Adrenal gland (tissue), 5 donors: ENCODE measurements at regions not wholly inside any gene's neighbourhood (a gene's known extent, or its start where the extent isn't known, plus 50 kb on each side); places are given as distances from the start of the nearest gene placed in this dataset.

ENCODE experiments used
- CTCF ChIP-seq, 6 experiments: fragments of 450-650 bp in 4 of 6; fragments of 200-600 bp in 2 of 6; sonication (generic) in 1 of 6; IDR thresholded peaks; 1 replicate in 5 of 6; 2 replicates in 1 of 6; pipeline versions ENCODE4 v1.5.1 to v1.8.0; 2016 to 2021; ENCODE audit warnings: antibody characterized with exemption in 6 of 6, mild to moderate bottlenecking in 2 of 6, moderate library complexity in 1 of 6
- POLR2A ChIP-seq, 2 donors: fragments of 450-650 bp; IDR thresholded peaks; one replicate each; pipeline ENCODE4 v1.6.1; 2017; ENCODE audit warnings: antibody characterized with exemption in 2 of 2, mild to moderate bottlenecking in 2 of 2, moderate library complexity in 1 of 2
- donor health status: DM: no; HTN: no; CAD: no.

GRCh38 chr10:4669585-4669984, 156.4 kb upstream of the AKR1E2 start:
- no peak for TF ChIP-seq CTCF (IDR thresholded peaks at IDR 0.05)
- TF ChIP-seq POLR2A (IDR thresholded peaks at IDR 0.05) = no peak
